Activated CD8-positive, alpha-beta T cell treated with anti-CD3 and anti-CD28 coated beads for 36 hours (primary cell): ENCODE measurements at regions not wholly inside any gene's neighbourhood (a gene's known extent, or its start where the extent isn't known, plus 50 kb on each side); places are given as distances from the start of the nearest gene placed in this dataset.

Experiments used
- ATAC-seq: fragments of 200-7000 bp; cut with Tn5 transposase; one replicate; pipeline ENCODE4 v1.10.0; 2021; ENCODE audit warnings: mild to moderate bottlenecking, moderate library complexity
- CTCF ChIA-PET: fragments of 350-600 bp; sonication (Branson Sonifier 250); formaldehyde crosslinking; loops from one replicate; lab custom pipeline; 2021; ENCODE audit warnings: antibody characterized with exemption; lab: Charles Lee
- POLR2A ChIA-PET: fragments of 350-600 bp; sonication (Branson Sonifier 250); formaldehyde crosslinking; loops from one replicate; lab custom pipeline; 2021; ENCODE audit warnings: antibody characterized with exemption; lab: Charles Lee
- DNase-seq: peaks from one replicate; pipeline ENCODE4 v3.0.0-alpha.2; 2020
- H3K27ac Mint-ChIP-seq: one replicate; pipeline ENCODE4 v1.8.0; 2021; ENCODE audit warnings: mild to moderate bottlenecking, mixed read lengths
- H3K27me3 Mint-ChIP-seq: one replicate; pipeline ENCODE4 v1.8.0; 2021; ENCODE audit warnings: mixed read lengths
- H3K36me3 Mint-ChIP-seq: one replicate; pipeline ENCODE4 v1.8.0; 2021; ENCODE audit warnings: low read depth, mixed read lengths
- H3K4me1 Mint-ChIP-seq: one replicate; pipeline ENCODE4 v1.8.0; 2021; ENCODE audit warnings: low read depth, mixed read lengths
- H3K4me3 Mint-ChIP-seq: one replicate; pipeline ENCODE4 v1.8.0; 2021; ENCODE audit warnings: mild to moderate bottlenecking, moderate library complexity, mixed read lengths
- H3K9me3 Mint-ChIP-seq: one replicate; pipeline ENCODE4 v1.8.0; 2021; ENCODE audit warnings: mixed read lengths
- CTCF ChIP-seq: fragments of 200-600 bp; IDR thresholded peaks from one replicate; pipeline ENCODE4 v1.8.0; 2022; ENCODE audit warnings: antibody characterized with exemption, mild to moderate bottlenecking
- intact Hi-C: fragments of 100-400 bp; cut with micrococcal nuclease; formaldehyde crosslinking; loops from one replicate; pipeline ENCODE4 v1.10.0; 2022

DNA sequence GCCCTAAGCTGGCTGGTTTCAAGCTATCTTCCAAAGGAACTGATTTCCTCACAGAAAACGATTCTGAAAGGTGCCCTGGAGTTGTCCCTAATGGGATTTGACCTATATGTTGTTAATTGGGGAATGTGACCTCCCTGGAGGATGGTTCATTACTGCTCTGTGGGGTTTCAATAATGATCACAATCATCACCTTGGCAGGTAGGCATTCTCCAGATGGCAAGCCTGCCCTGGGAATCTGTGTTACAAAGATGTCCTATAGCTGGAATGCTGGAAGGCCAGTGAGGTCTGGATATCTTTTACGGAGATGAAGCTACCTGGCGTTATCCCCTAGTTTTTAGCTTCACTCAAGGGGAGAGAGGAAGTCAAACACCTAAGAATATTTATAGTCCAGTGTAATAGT, 167.6 kb downstream of the TTC8 start:
- ATAC-seq (no peak), DNase-seq (no peak)
- Mint-ChIP-seq H3K27ac (no peak overlapping the region), H3K9me3 (peaks cover 8% of the 10 kb centered on the region), H3K36me3 (no peaks in the 10 kb centered on the region), H3K27me3 (peaks cover 21% of the 10 kb centered on the region), H3K4me1 (no peaks in the 10 kb centered on the region), H3K4me3 (no peak overlapping the region)
- no peak for TF ChIP-seq CTCF
- ChIA-PET CTCF (no interaction called here), POLR2A (no interaction called here)
- intact Hi-C loops: no loop called here

GRCh38 chr14:88993946-88994345, 169.5 kb downstream of the TTC8 start:
- no peaks in the 10 kb centered on the region for H3K9me3 Mint-ChIP-seq
- no peaks in the 10 kb centered on the region for H3K36me3 Mint-ChIP-seq
- H3K27ac Mint-ChIP-seq: no peak overlapping the region
- TF ChIP-seq CTCF: no peak
- no peak overlapping the region for H3K4me3 Mint-ChIP-seq
- intact Hi-C loops: no loop called here
- no peak for DNase-seq
- ChIA-PET POLR2A (no interaction called here), CTCF (no interaction called here)
- no peak for ATAC-seq
- no peaks in the 10 kb centered on the region for H3K4me1 Mint-ChIP-seq
- H3K27me3 Mint-ChIP-seq: peaks cover 27% of the 10 kb centered on the region

- Mint-ChIP-seq H3K27ac (no peak overlapping the region), H3K9me3 (no peaks in the 10 kb centered on the region), H3K4me3 (no peak overlapping the region), H3K27me3 (peaks cover 29% of the 10 kb centered on the region), H3K36me3 (no peaks in the 10 kb centered on the region), H3K4me1 (peaks cover 2% of the 10 kb centered on the region)
- POLR2A ChIA-PET: no interaction called here
- ATAC-seq (no peak), DNase-seq (no peak)
- intact Hi-C loops: no loop called here
- CTCF ChIA-PET: no interaction called here
- TF ChIP-seq CTCF: no peak
Observed at GRCh38 chr14:88995437-88996198, 171.2 kb downstream of the TTC8 start.

DNA sequence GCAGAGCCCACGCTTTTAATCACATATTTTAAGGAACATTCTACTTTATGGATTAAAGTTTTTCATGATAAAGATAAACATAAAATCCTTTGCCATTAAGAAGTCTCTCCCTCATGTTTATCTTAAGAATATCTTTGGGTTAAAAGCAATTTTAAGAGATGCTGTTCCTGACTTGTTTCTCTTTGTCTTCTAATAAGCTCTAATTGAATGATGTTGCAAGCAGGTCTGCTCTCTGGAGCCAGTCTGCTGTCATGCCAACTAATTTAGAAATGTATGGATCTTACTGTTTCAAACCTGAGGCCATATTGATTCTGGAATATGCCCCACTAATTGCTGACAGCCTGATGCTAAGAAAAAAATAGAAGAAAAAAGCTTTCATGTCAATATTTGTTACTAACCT, 173.6 kb downstream of the TTC8 start:
- Mint-ChIP-seq H3K9me3 (no peaks in the 10 kb centered on the region), H3K4me1 (peaks cover 5% of the 10 kb centered on the region), H3K36me3 (no peaks in the 10 kb centered on the region), H3K4me3 (no peak overlapping the region), H3K27ac (no peak overlapping the region), H3K27me3 (peaks cover 27% of the 10 kb centered on the region)
- DNase-seq (no peak), ATAC-seq (no peak)
- intact Hi-C loops: no loop called here
- POLR2A ChIA-PET: no interaction called here
- CTCF ChIA-PET: interaction anchor here (0.9 kb wide), 1 partner anchor 941 kb away, joined by 3 read pairs; no protein-coding TSS in a partner anchor
- TF ChIP-seq CTCF: no peak

- CTCF ChIA-PET: no interaction called here
- intact Hi-C loops: no loop called here
- Mint-ChIP-seq H3K4me3 (no peak overlapping the region), H3K36me3 (no peaks in the 10 kb centered on the region), H3K27ac (no peak overlapping the region), H3K27me3 (peaks cover 22% of the 10 kb centered on the region), H3K9me3 (no peaks in the 10 kb centered on the region), H3K4me1 (peaks cover 5% of the 10 kb centered on the region)
- ATAC-seq (no peak), DNase-seq (no peak)
- no peak for TF ChIP-seq CTCF
- POLR2A ChIA-PET: no interaction called here
Observed at GRCh38 chr14:88999137-88999536, 174.7 kb downstream of the TTC8 start.
